ENCODE measurements at regions not wholly inside any gene's neighbourhood (a gene's known extent, or its start where the extent isn't known, plus 50 kb on each side); places are given as distances from the start of the nearest gene placed in this dataset.

DNA sequence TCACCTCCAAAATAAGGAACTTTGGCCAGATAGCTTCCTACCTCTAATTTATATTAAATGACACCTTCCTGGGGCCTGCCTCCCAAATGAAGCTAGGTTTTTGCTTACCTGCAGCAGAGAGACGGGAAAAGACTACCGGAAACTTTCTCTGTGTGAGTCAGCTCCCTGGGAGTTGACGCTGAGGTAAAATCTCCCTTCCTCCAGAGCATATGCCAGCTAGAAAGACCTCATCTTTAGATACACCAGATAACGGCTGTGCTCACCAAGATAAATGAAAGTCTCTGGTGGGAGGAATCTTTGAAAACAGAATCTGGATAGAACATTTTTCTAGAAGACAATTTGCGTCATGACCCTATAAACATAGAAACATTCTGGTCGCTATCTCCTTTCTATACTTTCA is 99.7 kb upstream of the RFX8 start:
- Histone ChIP-seq H3K27ac (ENCODE audit: low read depth, low read length) (no peak overlapping the region), H3K4me3 (ENCODE audit: low read depth, low read length) (no peak overlapping the region), H3K9me3 (ENCODE audit: control insufficient read depth, insufficient read depth, low read length) (no peaks in the 10 kb centered on the region), H3K27me3 (ENCODE audit: control insufficient read depth, insufficient read depth, low read length) (no peaks in the 10 kb centered on the region), H3K4me1 (ENCODE audit: control insufficient read depth, insufficient read depth, low read length) (peaks cover 9% of the 10 kb centered on the region), H3K9ac (ENCODE audit: low read depth, low read length) (no peak overlapping the region), H3K36me3 (ENCODE audit: control insufficient read depth, insufficient read depth, low read length) (no peaks in the 10 kb centered on the region)

DNA sequence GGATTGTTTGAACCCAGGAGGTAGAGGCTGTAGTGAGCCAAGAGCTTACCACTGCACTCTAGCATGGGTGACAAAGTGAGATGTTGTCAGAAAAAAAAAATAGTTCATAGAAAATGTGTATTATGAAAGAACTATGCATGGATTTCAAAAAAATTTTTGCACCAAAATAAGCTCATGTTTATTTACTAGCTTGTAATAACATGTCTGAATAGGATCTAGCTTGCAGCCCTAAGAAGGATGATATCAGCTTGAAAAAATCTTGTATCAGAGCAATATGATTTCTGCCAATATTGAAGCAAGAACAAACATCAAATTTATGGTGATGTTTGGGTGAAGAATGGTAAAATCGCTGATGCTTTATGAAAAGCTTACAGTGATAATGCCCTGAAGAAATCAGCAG is 97.0 kb upstream of the RFX8 start:
- no peak overlapping the region for H3K9ac ChIP-seq (ENCODE audit: low read depth, low read length)

DNA sequence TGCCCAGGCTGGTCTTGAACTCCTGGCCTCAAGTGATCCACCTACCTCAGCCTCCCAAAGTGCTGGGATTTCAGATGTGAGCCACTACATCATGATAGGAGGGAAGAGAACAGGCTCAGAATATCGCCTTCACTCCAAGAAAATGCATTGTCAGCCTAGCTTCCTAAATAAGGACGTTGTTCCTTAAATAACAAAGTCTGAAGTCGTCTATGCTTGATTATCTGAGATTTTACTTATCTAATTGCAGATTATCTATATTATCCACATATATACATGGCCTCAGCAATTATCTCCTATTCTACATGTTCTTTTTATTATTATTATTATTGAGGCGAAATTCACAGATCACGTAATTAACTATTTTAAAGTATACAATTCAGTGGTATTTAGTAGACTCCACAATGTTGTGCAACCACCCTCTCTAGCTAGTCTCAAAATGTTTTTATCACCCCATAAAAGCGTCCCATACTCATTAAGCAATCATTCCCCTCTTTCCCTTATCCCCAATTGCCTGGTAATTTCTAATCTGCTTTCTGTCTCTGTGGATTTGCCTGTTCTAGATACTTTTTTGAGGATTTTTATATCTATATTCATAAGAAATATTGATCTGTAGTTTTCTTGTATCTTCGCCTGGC is 95.1 kb upstream of the RFX8 start:
- Histone ChIP-seq H3K9me3 (ENCODE audit: control insufficient read depth, insufficient read depth, low read length) (no peaks in the 10 kb centered on the region), H3K4me3 (ENCODE audit: low read depth, low read length) (no peak overlapping the region), H3K27ac (ENCODE audit: low read depth, low read length) (no peak overlapping the region), H3K36me3 (ENCODE audit: control insufficient read depth, insufficient read depth, low read length) (no peaks in the 10 kb centered on the region), H3K27me3 (ENCODE audit: control insufficient read depth, insufficient read depth, low read length) (no peaks in the 10 kb centered on the region), H3K9ac (ENCODE audit: low read depth, low read length) (no peak overlapping the region), H3K4me1 (ENCODE audit: control insufficient read depth, insufficient read depth, low read length) (peaks cover 31% of the 10 kb centered on the region)

More for the DNA sequence above, 97.0 kb upstream of the RFX8 start:
- H3K27me3 ChIP-seq (ENCODE audit: control insufficient read depth, insufficient read depth, low read length): no peaks in the 10 kb centered on the region
- no peaks in the 10 kb centered on the region for H3K36me3 ChIP-seq (ENCODE audit: control insufficient read depth, insufficient read depth, low read length)
- H3K9me3 ChIP-seq (ENCODE audit: control insufficient read depth, insufficient read depth, low read length): no peaks in the 10 kb centered on the region
- peaks cover 20% of the 10 kb centered on the region for H3K4me1 ChIP-seq (ENCODE audit: control insufficient read depth, insufficient read depth, low read length)
- no peak overlapping the region for H3K27ac ChIP-seq (ENCODE audit: low read depth, low read length)
- H3K4me3 ChIP-seq (ENCODE audit: low read depth, low read length): no peak overlapping the region

DNA sequence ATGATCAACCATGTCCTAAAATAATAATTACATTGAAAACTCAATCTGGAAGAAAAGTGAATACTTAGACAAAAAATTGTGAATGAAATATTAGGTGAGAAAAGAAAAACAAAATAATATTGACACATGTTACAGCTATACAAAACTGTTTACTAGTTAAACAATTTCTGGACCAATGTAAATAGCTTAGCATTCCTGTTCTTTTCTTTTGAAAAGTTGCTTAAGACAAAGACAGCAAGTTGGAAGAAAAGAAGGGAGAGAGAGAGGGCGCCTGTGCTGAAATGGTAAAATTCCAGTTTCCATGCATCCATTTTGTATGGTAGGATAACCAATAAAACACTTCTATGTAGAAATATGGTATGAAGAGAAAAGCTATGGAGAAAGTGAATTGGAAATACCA is 94.1 kb upstream of the RFX8 start:
- no peak overlapping the region for H3K4me3 ChIP-seq (ENCODE audit: low read depth, low read length)
- H3K4me1 ChIP-seq (ENCODE audit: control insufficient read depth, insufficient read depth, low read length): peaks cover 31% of the 10 kb centered on the region
- no peak overlapping the region for H3K9ac ChIP-seq (ENCODE audit: low read depth, low read length)
- no peaks in the 10 kb centered on the region for H3K27me3 ChIP-seq (ENCODE audit: control insufficient read depth, insufficient read depth, low read length)
- H3K36me3 ChIP-seq (ENCODE audit: control insufficient read depth, insufficient read depth, low read length): no peaks in the 10 kb centered on the region
- no peaks in the 10 kb centered on the region for H3K9me3 ChIP-seq (ENCODE audit: control insufficient read depth, insufficient read depth, low read length)
- H3K27ac ChIP-seq (ENCODE audit: low read depth, low read length): no peak overlapping the region

DNA sequence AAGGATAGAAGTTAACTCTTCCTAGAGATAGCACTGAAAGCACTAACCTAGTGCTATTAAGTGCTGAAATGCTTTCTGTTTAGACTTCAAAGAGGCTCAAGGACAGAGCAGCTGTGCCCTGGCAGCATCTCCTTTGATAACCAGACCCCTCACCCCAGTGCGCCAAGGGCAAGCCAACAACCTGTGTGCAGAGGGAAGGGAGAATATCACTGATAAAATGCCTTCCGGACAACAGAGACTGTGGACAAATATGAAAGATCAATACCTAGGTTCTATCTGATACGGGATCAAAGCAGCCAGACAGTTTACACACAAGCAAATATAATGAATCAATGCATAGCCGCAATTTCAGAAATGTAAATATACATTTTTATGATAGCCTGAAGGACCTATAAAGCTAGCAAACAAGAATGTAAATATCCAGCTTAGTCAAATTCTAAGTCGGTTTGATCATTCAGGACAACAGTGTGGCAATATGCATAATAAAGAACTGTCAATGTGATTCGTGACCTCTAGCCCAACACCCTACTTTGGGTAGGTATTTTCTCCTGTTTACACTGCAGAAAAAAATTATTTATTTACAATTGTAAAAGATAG is 91.8 kb upstream of the RFX8 start:
- Histone ChIP-seq H3K9me3 (ENCODE audit: control insufficient read depth, insufficient read depth, low read length) (no peaks in the 10 kb centered on the region), H3K4me1 (ENCODE audit: control insufficient read depth, insufficient read depth, low read length) (peaks cover 31% of the 10 kb centered on the region), H3K4me3 (ENCODE audit: low read depth, low read length) (no peak overlapping the region), H3K9ac (ENCODE audit: low read depth, low read length) (no peak overlapping the region), H3K36me3 (ENCODE audit: control insufficient read depth, insufficient read depth, low read length) (no peaks in the 10 kb centered on the region), H3K27me3 (ENCODE audit: control insufficient read depth, insufficient read depth, low read length) (no peaks in the 10 kb centered on the region), H3K27ac (ENCODE audit: low read depth, low read length) (peak overlapping the region; percentile 1)

DNA sequence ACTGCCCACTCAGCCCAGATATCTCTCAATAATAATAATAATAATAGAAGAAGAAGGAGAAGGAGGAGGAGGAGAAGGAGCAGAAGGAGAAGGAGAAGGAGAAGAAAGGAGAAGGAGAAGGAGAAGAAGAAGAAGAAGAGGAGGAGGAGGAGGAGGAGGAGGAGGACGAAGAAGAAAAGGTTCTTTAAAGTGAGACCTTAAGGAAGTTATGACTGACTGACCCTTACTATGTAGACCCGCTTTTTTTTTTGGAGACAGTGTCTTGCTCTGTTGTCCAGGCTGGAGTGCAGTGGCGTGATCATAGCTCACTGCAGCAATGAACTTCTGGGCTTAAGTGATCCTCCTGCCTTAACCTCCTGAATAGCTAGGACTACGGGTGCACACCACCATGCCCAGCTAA is 88.9 kb upstream of the RFX8 start:
- no peaks in the 10 kb centered on the region for H3K36me3 ChIP-seq (ENCODE audit: control insufficient read depth, insufficient read depth, low read length)
- H3K9ac ChIP-seq (ENCODE audit: low read depth, low read length): no peak overlapping the region
- no peaks in the 10 kb centered on the region for H3K27me3 ChIP-seq (ENCODE audit: control insufficient read depth, insufficient read depth, low read length)
- H3K9me3 ChIP-seq (ENCODE audit: control insufficient read depth, insufficient read depth, low read length): no peaks in the 10 kb centered on the region
- no peak overlapping the region for H3K4me3 ChIP-seq (ENCODE audit: low read depth, low read length)
- no peak overlapping the region for H3K27ac ChIP-seq (ENCODE audit: low read depth, low read length)
- peaks cover 22% of the 10 kb centered on the region for H3K4me1 ChIP-seq (ENCODE audit: control insufficient read depth, insufficient read depth, low read length)

DNA sequence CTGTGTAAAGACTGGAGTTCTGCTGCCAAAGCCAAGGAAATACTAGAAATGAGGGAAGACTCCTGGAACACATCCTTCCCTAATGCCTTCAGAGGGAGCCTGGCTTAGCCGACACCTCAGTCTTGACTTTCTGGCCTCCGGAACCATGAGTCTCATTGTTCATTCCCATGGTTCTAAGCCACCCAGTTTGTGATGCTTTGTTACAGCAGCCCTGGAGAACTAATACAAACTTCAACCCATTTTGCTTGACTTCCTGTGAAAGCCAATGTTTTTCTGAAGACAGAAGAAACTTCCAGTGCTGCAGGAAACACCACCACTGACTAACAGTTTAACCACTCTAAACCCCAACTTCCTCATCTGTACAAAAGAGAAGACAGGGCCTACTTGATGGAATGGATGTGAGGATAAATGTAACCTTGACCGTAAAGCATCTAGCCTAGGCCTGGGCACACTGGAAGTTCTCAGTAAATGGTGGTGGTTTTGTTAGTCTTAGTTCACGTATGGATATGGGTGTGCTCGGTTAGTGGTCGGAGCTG is 85.9 kb upstream of the RFX8 start:
- Histone ChIP-seq H3K27ac (ENCODE audit: low read depth, low read length) (no peak overlapping the region), H3K4me3 (ENCODE audit: low read depth, low read length) (no peak overlapping the region), H3K9me3 (ENCODE audit: control insufficient read depth, insufficient read depth, low read length) (no peaks in the 10 kb centered on the region), H3K36me3 (ENCODE audit: control insufficient read depth, insufficient read depth, low read length) (no peaks in the 10 kb centered on the region), H3K27me3 (ENCODE audit: control insufficient read depth, insufficient read depth, low read length) (no peaks in the 10 kb centered on the region), H3K9ac (ENCODE audit: low read depth, low read length) (no peak overlapping the region), H3K4me1 (ENCODE audit: control insufficient read depth, insufficient read depth, low read length) (0 out of 2 replicates have a peak, but pooled peaks cover under 1% of the 10 kb centered on the region)

DNA sequence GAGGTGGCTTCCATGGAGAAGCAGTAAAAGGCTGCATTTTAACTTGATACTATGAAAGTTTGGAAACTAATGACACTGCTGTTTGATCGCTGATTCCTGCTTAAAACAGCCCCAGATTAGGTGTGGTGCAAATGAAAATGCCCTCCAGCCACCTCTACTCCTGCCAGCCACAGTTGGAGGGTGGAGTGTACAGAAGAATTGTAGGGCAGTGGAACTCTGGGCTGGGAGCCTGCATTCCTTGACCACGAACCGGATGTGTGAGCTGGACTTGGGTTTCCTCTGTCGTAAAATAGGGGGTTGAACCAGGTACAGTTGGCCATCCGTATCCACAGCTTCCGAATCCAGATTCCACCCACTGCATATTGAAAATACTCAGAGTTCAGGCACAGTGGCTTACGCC is 84.6 kb upstream of the RFX8 start:
- H3K27me3 ChIP-seq (ENCODE audit: control insufficient read depth, insufficient read depth, low read length): no peaks in the 10 kb centered on the region
- no peak overlapping the region for H3K4me3 ChIP-seq (ENCODE audit: low read depth, low read length)

DNA sequence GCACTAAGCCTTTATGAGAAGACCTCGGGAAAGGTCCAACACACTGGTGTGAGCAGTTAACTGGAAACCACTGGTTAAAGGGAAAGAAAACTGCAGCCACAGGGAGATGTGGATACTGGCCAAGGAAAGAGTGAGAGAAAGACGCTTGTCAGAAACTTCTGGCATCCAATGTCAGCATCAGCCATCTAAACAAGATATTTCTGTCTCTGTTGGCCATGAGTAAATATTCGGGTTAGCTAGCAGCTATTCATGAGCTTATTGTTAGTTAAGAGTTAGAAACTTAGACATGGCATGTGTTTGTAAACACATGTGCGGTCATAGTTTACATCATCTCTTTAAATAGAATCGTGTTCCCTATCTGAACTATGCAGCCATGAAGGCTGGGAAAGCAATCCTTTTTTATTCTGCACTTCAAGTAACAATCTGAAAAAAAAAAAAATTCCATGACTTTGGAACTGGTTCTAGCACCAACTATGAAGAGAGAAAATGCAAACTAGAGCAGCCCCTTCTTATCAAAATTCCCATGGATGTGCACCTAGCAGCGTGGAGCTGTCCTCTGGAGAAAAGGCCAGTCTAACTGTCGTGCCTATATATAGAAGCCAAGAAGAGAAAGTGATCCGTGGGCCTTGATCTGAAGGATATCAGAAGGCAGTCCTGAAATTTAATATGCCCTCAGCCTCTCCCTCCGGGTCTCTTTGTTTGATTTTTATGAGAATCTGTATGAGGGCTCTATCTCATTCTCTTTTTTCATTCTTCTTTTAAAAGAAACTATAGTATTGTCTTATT is 84.0 kb upstream of the RFX8 start:
- H3K4me3 ChIP-seq (ENCODE audit: low read depth, low read length): no peak overlapping the region
- no peak overlapping the region for H3K9ac ChIP-seq (ENCODE audit: low read depth, low read length)
- H3K4me1 ChIP-seq (ENCODE audit: control insufficient read depth, insufficient read depth, low read length): no peaks in the 10 kb centered on the region
- no peaks in the 10 kb centered on the region for H3K36me3 ChIP-seq (ENCODE audit: control insufficient read depth, insufficient read depth, low read length)
- H3K27ac ChIP-seq (ENCODE audit: low read depth, low read length): no peak overlapping the region
- H3K9me3 ChIP-seq (ENCODE audit: control insufficient read depth, insufficient read depth, low read length): no peaks in the 10 kb centered on the region
- no peaks in the 10 kb centered on the region for H3K27me3 ChIP-seq (ENCODE audit: control insufficient read depth, insufficient read depth, low read length)

More for the DNA sequence above, 84.6 kb upstream of the RFX8 start:
- no peak overlapping the region for H3K9ac ChIP-seq (ENCODE audit: low read depth, low read length)
- H3K27ac ChIP-seq (ENCODE audit: low read depth, low read length): no peak overlapping the region
- H3K9me3 ChIP-seq (ENCODE audit: control insufficient read depth, insufficient read depth, low read length): no peaks in the 10 kb centered on the region
- no peaks in the 10 kb centered on the region for H3K4me1 ChIP-seq (ENCODE audit: control insufficient read depth, insufficient read depth, low read length)
- H3K36me3 ChIP-seq (ENCODE audit: control insufficient read depth, insufficient read depth, low read length): no peaks in the 10 kb centered on the region

DNA sequence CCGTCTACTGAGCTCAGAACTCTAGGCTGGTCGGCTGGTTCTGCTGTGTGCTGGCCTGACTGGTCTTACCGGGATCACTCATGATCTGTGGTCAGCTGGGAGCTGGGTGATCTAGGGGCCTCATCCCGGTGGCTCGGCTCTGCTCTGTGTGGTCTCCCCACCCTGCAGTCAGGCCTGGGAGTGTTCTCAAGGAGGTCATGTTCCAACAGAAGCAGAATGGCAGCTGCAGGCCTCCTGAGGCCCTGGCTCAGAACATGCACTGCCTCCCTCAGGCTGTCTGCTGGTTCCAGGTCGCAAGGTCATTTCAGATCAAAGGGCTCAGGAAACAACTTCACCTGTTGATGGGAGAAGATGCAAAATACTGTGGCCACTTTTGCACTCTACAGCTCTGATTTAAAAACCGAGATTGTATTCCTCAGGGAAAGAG is 81.1 kb upstream of the RFX8 start:
- no peak overlapping the region for H3K27ac ChIP-seq (ENCODE audit: low read depth, low read length)
- no peaks in the 10 kb centered on the region for H3K27me3 ChIP-seq (ENCODE audit: control insufficient read depth, insufficient read depth, low read length)
- no peak overlapping the region for H3K4me3 ChIP-seq (ENCODE audit: low read depth, low read length)
- no peaks in the 10 kb centered on the region for H3K4me1 ChIP-seq (ENCODE audit: control insufficient read depth, insufficient read depth, low read length)
- H3K9me3 ChIP-seq (ENCODE audit: control insufficient read depth, insufficient read depth, low read length): no peaks in the 10 kb centered on the region
- no peak overlapping the region for H3K9ac ChIP-seq (ENCODE audit: low read depth, low read length)
- no peaks in the 10 kb centered on the region for H3K36me3 ChIP-seq (ENCODE audit: control insufficient read depth, insufficient read depth, low read length)

DNA sequence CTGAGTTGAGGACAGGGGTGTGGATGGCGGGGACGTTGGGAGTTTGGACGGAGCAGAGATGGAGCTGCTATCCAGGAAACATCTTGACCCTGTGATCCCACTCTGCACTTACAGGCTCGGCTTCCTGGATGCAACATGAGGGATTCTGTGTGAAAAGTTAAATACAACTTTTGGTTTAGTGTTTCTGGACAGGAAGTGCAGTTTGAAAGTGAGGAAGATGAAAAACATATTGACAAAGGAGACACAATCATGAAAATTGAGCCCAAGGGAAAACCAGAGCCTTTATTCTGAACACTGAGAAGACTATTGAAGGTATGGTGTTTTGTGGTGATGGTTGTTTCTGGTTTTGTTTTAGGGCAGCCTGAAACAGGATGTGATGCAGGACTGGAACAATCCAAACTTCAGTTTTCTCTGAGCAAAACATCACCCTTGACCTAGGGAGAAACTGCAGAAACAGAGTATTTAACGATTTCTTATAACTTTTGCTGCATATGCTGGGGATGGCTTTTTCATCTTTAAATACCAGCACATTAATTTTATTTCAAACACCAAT is 76.5 kb upstream of the RFX8 start:
- Histone ChIP-seq H3K27me3 (ENCODE audit: control insufficient read depth, insufficient read depth, low read length) (no peaks in the 10 kb centered on the region), H3K27ac (ENCODE audit: low read depth, low read length) (no peak overlapping the region), H3K4me1 (ENCODE audit: control insufficient read depth, insufficient read depth, low read length) (no peaks in the 10 kb centered on the region), H3K36me3 (ENCODE audit: control insufficient read depth, insufficient read depth, low read length) (no peaks in the 10 kb centered on the region), H3K4me3 (ENCODE audit: low read depth, low read length) (no peak overlapping the region), H3K9ac (ENCODE audit: low read depth, low read length) (no peak overlapping the region), H3K9me3 (ENCODE audit: control insufficient read depth, insufficient read depth, low read length) (no peaks in the 10 kb centered on the region)
